ENCODE measurements at regions not wholly inside any gene's neighbourhood (a gene's known extent, or its start where the extent isn't known, plus 50 kb on each side); places are given as distances from the start of the nearest gene placed in this dataset.

GRCh38 chr15:95375281-95375680, 955.2 kb upstream of the NR2F2 start:
- in situ Hi-C loops (cut with HindIII; ENCODE audit: low pct_unique_long_range_greater_than_20kb, low sequenced_read_pairs): no loop called here
- DNase-seq (ENCODE audit: low read depth): no peak

GRCh38 chr15:95377258-95377852, 953.1 kb upstream of the NR2F2 start:
- in situ Hi-C loops (cut with HindIII; ENCODE audit: low pct_unique_long_range_greater_than_20kb, low sequenced_read_pairs): no loop called here
- no peak for DNase-seq (ENCODE audit: low read depth)

GRCh38 chr15:95394186-95395067, 936.1 kb upstream of the NR2F2 start:
- DNase-seq (ENCODE audit: low read depth): no peak
- in situ Hi-C loops (cut with HindIII; ENCODE audit: low pct_unique_long_range_greater_than_20kb, low sequenced_read_pairs): no loop called here

- in situ Hi-C loops (cut with HindIII; ENCODE audit: low pct_unique_long_range_greater_than_20kb, low sequenced_read_pairs): no loop called here
- no peak for DNase-seq (ENCODE audit: low read depth)
Measured at GRCh38 chr15:95400428-95400827, 930.1 kb upstream of the NR2F2 start.

- no peak for DNase-seq (ENCODE audit: low read depth)
- in situ Hi-C loops (cut with HindIII; ENCODE audit: low pct_unique_long_range_greater_than_20kb, low sequenced_read_pairs): no loop called here
Measured at GRCh38 chr15:95401587-95401986, 928.9 kb upstream of the NR2F2 start.

- in situ Hi-C loops (cut with HindIII; ENCODE audit: low pct_unique_long_range_greater_than_20kb, low sequenced_read_pairs): no loop called here
- DNase-seq (ENCODE audit: low read depth): no peak
Measured at GRCh38 chr15:95405447-95405846, 925.1 kb upstream of the NR2F2 start.

GRCh38 chr15:95407534-95407933, 923.0 kb upstream of the NR2F2 start:
- DNase-seq (ENCODE audit: low read depth): no peak
- in situ Hi-C loops (cut with HindIII; ENCODE audit: low pct_unique_long_range_greater_than_20kb, low sequenced_read_pairs): no loop called here

GRCh38 chr15:95409211-95409610, 921.3 kb upstream of the NR2F2 start:
- DNase-seq (ENCODE audit: low read depth): no peak

GRCh38 chr15:95409626-95410310, 920.7 kb upstream of the NR2F2 start:
- DNase-seq (ENCODE audit: low read depth): no peak

More at GRCh38 chr15:95409211-95409610, 921.3 kb upstream of the NR2F2 start:
- in situ Hi-C loops (cut with HindIII; ENCODE audit: low pct_unique_long_range_greater_than_20kb, low sequenced_read_pairs): no loop called here

GRCh38 chr15:95410757-95411156, 919.7 kb upstream of the NR2F2 start:
- no peak for DNase-seq (ENCODE audit: low read depth)
- in situ Hi-C loops (cut with HindIII; ENCODE audit: low pct_unique_long_range_greater_than_20kb, low sequenced_read_pairs): no loop called here

More at GRCh38 chr15:95409626-95410310, 920.7 kb upstream of the NR2F2 start:
- in situ Hi-C loops (cut with HindIII; ENCODE audit: low pct_unique_long_range_greater_than_20kb, low sequenced_read_pairs): no loop called here

- in situ Hi-C loops (cut with HindIII; ENCODE audit: low pct_unique_long_range_greater_than_20kb, low sequenced_read_pairs): no loop called here
- DNase-seq (ENCODE audit: low read depth): no peak
Measured at GRCh38 chr15:95416576-95416975, 913.9 kb upstream of the NR2F2 start.

- DNase-seq (ENCODE audit: low read depth): no peak
- in situ Hi-C loops (cut with HindIII; ENCODE audit: low pct_unique_long_range_greater_than_20kb, low sequenced_read_pairs): no loop called here
Measured at GRCh38 chr15:95417761-95418160, 912.7 kb upstream of the NR2F2 start.

- in situ Hi-C loops (cut with HindIII; ENCODE audit: low pct_unique_long_range_greater_than_20kb, low sequenced_read_pairs): no loop called here
- DNase-seq (ENCODE audit: low read depth): no peak
Measured at GRCh38 chr15:95422255-95422654, 908.2 kb upstream of the NR2F2 start.

GRCh38 chr15:95425859-95426258, 904.6 kb upstream of the NR2F2 start:
- in situ Hi-C loops (cut with HindIII; ENCODE audit: low pct_unique_long_range_greater_than_20kb, low sequenced_read_pairs): no loop called here
- no peak for DNase-seq (ENCODE audit: low read depth)

GRCh38 chr15:95429345-95429744, 901.2 kb upstream of the NR2F2 start:
- in situ Hi-C loops (cut with HindIII; ENCODE audit: low pct_unique_long_range_greater_than_20kb, low sequenced_read_pairs): no loop called here
- DNase-seq (ENCODE audit: low read depth): no peak

- no peak for DNase-seq (ENCODE audit: low read depth)
- in situ Hi-C loops (cut with HindIII; ENCODE audit: low pct_unique_long_range_greater_than_20kb, low sequenced_read_pairs): no loop called here
Measured at GRCh38 chr15:95431518-95431917, 899.0 kb upstream of the NR2F2 start.

- in situ Hi-C loops (cut with HindIII; ENCODE audit: low pct_unique_long_range_greater_than_20kb, low sequenced_read_pairs): no loop called here
- no peak for DNase-seq (ENCODE audit: low read depth)
Measured at GRCh38 chr15:95432878-95433405, 897.6 kb upstream of the NR2F2 start.

GRCh38 chr15:95439922-95440376, 890.6 kb upstream of the NR2F2 start:
- in situ Hi-C loops (cut with HindIII; ENCODE audit: low pct_unique_long_range_greater_than_20kb, low sequenced_read_pairs): no loop called here
- no peak for DNase-seq (ENCODE audit: low read depth)

- in situ Hi-C loops (cut with HindIII; ENCODE audit: low pct_unique_long_range_greater_than_20kb, low sequenced_read_pairs): no loop called here
- DNase-seq (ENCODE audit: low read depth): no peak
Measured at GRCh38 chr15:95440712-95441111, 889.8 kb upstream of the NR2F2 start.

Measured in Caki2 (cell line).